SK-N-SH (cell line): ENCODE measurements at regions not wholly inside any gene's neighbourhood (a gene's known extent, or its start where the extent isn't known, plus 50 kb on each side); places are given as distances from the start of the nearest gene placed in this dataset.

Experiments used
- CTCF ChIA-PET: fragments of 300-600, 350-600 bp; formaldehyde crosslinking; extraction: SDS; loops from one replicate; lab custom pipeline; 2021; lab: Yijun Ruan, JAX
- POLR2A ChIA-PET: fragments of 350-600 bp; sonication (Branson Sonifier 250); formaldehyde crosslinking; extraction: SDS; loops from one replicate; lab custom pipeline; 2020; ENCODE audit warnings: antibody characterized with exemption, inconsistent platforms; lab: Yijun Ruan, JAX
- DNase-seq: peaks from one replicate; pipeline ENCODE4 v3.0.0; 2012
- H2AFZ ChIP-seq: fragments of 200-600 bp; sonication (generic); 2 replicates; pipeline ENCODE4 v1.8.1; 2016; ENCODE audit warnings: antibody characterized with exemption, mild to moderate bottlenecking, low read depth
- H3F3A ChIP-seq: fragments of 200-600 bp; sonication (generic); replicated peaks from 2 replicates; pipeline ENCODE3; 2016; ENCODE audit warnings: antibody characterized with exemption, mild to moderate bottlenecking; ENCODE audit not compliant: insufficient read depth
- H3K27ac ChIP-seq, 2 experiments: fragments of 200-500 bp in 1 of 2; fragments of 200-600 bp in 1 of 2; sonication (Bioruptor generic) in 1 of 2; sonication (generic), shearing (Covaris generic) in 1 of 2; 2 replicates each; pipeline versions ENCODE4 v1.5.1 to v1.6.1; 2014 to 2016; ENCODE audit warnings: low read depth in 2 of 2, inconsistent platforms in 1 of 2, low read length in 1 of 2, mild to moderate bottlenecking in 1 of 2, mixed read lengths in 1 of 2
- H3K27me3 ChIP-seq: fragments of 200-600 bp; sonication (generic), shearing (Covaris generic); 2 replicates; pipeline ENCODE4 v1.6.1; 2016; ENCODE audit warnings: mixed run types; ENCODE audit not compliant: insufficient read depth
- H3K36me3 ChIP-seq, 2 experiments: fragments of 200-500 bp in 1 of 2; fragments of 200-600 bp in 1 of 2; sonication (Bioruptor generic) in 1 of 2; sonication (generic) in 1 of 2; replicated peaks in 1 of 2; 2 replicates each; pipeline versions ENCODE3 to v1.5.1; 2014 to 2016; ENCODE audit warnings: low read length in 1 of 2, mild to moderate bottlenecking in 1 of 2; ENCODE audit not compliant: insufficient read depth in 2 of 2, control insufficient read depth in 1 of 2
- H3K4me1 ChIP-seq, 2 experiments: fragments of 200-500 bp in 1 of 2; fragments of 200-600 bp in 1 of 2; sonication (Bioruptor generic) in 1 of 2; sonication (generic), shearing (Covaris generic) in 1 of 2; 2 replicates each; pipeline versions ENCODE4 v1.5.1 to v1.6.1; 2014 to 2016; ENCODE audit warnings: low read depth in 1 of 2, low read length in 1 of 2, mixed run types in 1 of 2; ENCODE audit not compliant: insufficient read depth in 2 of 2, control insufficient read depth in 1 of 2
- H3K4me2 ChIP-seq: fragments of 200-600 bp; sonication (generic), shearing (Covaris generic); 2 replicates; pipeline ENCODE4 v1.6.1; 2017; ENCODE audit warnings: mixed run types
- H3K4me3 ChIP-seq, 2 experiments: fragments of 200-500 bp in 1 of 2; fragments of 200-600 bp in 1 of 2; sonication (Bioruptor generic) in 1 of 2; sonication (generic), shearing (Covaris generic) in 1 of 2; 2 replicates each; pipeline versions ENCODE4 v1.5.1 to v1.8.1; 2014 to 2016; ENCODE audit warnings: low read depth in 2 of 2, inconsistent platforms in 1 of 2, low read length in 1 of 2, mild to moderate bottlenecking in 1 of 2, mixed read lengths in 1 of 2, moderate library complexity in 1 of 2
- H3K79me2 ChIP-seq: fragments of 200-600 bp; sonication (generic); 2 replicates; pipeline ENCODE4 v1.8.1; 2017; ENCODE audit warnings: mild to moderate bottlenecking; ENCODE audit not compliant: insufficient read depth
- H3K9ac ChIP-seq: fragments of 200-600 bp; sonication (generic); 2 replicates; pipeline ENCODE4 v1.6.1; 2017; ENCODE audit warnings: mixed run types
- H3K9me2 ChIP-seq: fragments of 200-600 bp; sonication (generic); 2 replicates; pipeline ENCODE4 v1.6.1; 2017; ENCODE audit warnings: mixed run types
- H3K9me3 ChIP-seq: fragments of 200-600 bp; sonication (generic); 2 replicates; pipeline ENCODE4 v1.6.1; 2017; ENCODE audit warnings: mixed run types, mild to moderate bottlenecking, moderate library complexity
- H4K20me1 ChIP-seq: fragments of 200-600 bp; sonication (generic); 2 replicates; pipeline ENCODE4 v1.6.1; 2017; ENCODE audit warnings: mild to moderate bottlenecking, mixed run types; ENCODE audit not compliant: insufficient read depth
- CHD2 ChIP-seq: fragments of 150-350 bp; IDR thresholded peaks from 2 replicates; pipeline ENCODE4 v1.6.1; 2018; ENCODE audit warnings: low read length; ENCODE audit not compliant: partially characterized antibody
- EZH2phosphoT487 ChIP-seq: fragments of 200-600 bp; sonication (generic); IDR thresholded peaks from 2 replicates; pipeline ENCODE4 v1.6.1; 2017; ENCODE audit warnings: low read depth, mixed run types, mild to moderate bottlenecking, antibody characterized with exemption, moderate library complexity, borderline replicate concordance
- FOSL2 ChIP-seq: IDR thresholded peaks from 2 replicates; pipeline ENCODE4 v1.4.0; 2012; ENCODE audit warnings: low read depth, mild to moderate bottlenecking, moderate library complexity, borderline replicate concordance
- FOXJ3 ChIP-seq: sonication (generic); formaldehyde crosslinking; IDR thresholded peaks from 2 replicates; pipeline ENCODE4 v1.5.1; 2020; ENCODE audit warnings: mild to moderate bottlenecking, missing genetic modification reagents
- FOXM1 ChIP-seq: IDR thresholded peaks from 2 replicates; pipeline ENCODE4 v1.4.0; 2012; ENCODE audit warnings: low read depth, mild to moderate bottlenecking
- GABPA ChIP-seq: IDR thresholded peaks from 2 replicates; pipeline ENCODE4 v1.4.0; 2012; ENCODE audit warnings: low read depth, mild to moderate bottlenecking
- GATA2 ChIP-seq: sonication (generic); formaldehyde crosslinking; IDR thresholded peaks from 2 replicates; pipeline ENCODE4 v1.5.0; 2020; ENCODE audit warnings: mild to moderate bottlenecking, missing genetic modification reagents
- IRF3 ChIP-seq: fragments of 150-350 bp; IDR thresholded peaks from 2 replicates; pipeline ENCODE4 v1.6.1; 2016; ENCODE audit warnings: mild to moderate bottlenecking, low read depth, low read length
- MEF2A ChIP-seq: IDR thresholded peaks from 2 replicates; pipeline ENCODE4 v1.4.0; 2012; ENCODE audit warnings: low read depth, borderline replicate concordance
- NFIC ChIP-seq: IDR thresholded peaks from 2 replicates; pipeline ENCODE4 v1.4.0; 2012; ENCODE audit warnings: borderline replicate concordance
- NRF1 ChIP-seq: IDR thresholded peaks from 2 replicates; pipeline ENCODE4 v1.6.1; 2012; ENCODE audit warnings: low read depth, mild to moderate bottlenecking, low read length
- RAD21 ChIP-seq: IDR thresholded peaks from 2 replicates; pipeline ENCODE4 v1.6.1; 2012; ENCODE audit warnings: mild to moderate bottlenecking, low read length
- RCOR1 ChIP-seq: fragments of 150-350 bp; IDR thresholded peaks from 2 replicates; pipeline ENCODE4 v1.6.1; 2017; ENCODE audit warnings: antibody characterized with exemption, low read length
- REST ChIP-seq: IDR thresholded peaks from 2 replicates; pipeline ENCODE4 v1.6.1; 2012; ENCODE audit warnings: mild to moderate bottlenecking, low read depth, low read length, moderate library complexity
- RFX5 ChIP-seq: IDR thresholded peaks from 2 replicates; pipeline ENCODE4 v1.6.1; 2012; ENCODE audit warnings: mild to moderate bottlenecking, improper control_type of control experiment, low read length
- RXRA ChIP-seq: IDR thresholded peaks from 2 replicates; pipeline ENCODE4 v1.4.0; 2012; ENCODE audit warnings: low read depth, mild to moderate bottlenecking, borderline replicate concordance
- SIN3A ChIP-seq: IDR thresholded peaks from 2 replicates; pipeline ENCODE4 v1.6.1; 2012; ENCODE audit warnings: low read depth, mild to moderate bottlenecking, low read length, moderate library complexity, borderline replicate concordance
- SMC3 ChIP-seq: IDR thresholded peaks from 2 replicates; pipeline ENCODE4 v1.6.1; 2012; ENCODE audit warnings: low read depth, low read length, improper control_type of control experiment
- TAF1 ChIP-seq: IDR thresholded peaks from 2 replicates; pipeline ENCODE4 v1.6.1; 2012; ENCODE audit warnings: low read depth, mild to moderate bottlenecking, low read length, moderate library complexity, borderline replicate concordance
- USF1 ChIP-seq: IDR thresholded peaks from 2 replicates; pipeline ENCODE4 v1.4.0; 2012; ENCODE audit warnings: low read depth, borderline replicate concordance
- USF2 ChIP-seq: fragments of 150-350 bp; IDR thresholded peaks from 2 replicates; pipeline ENCODE4 v1.6.1; 2017; ENCODE audit warnings: antibody characterized with exemption, low read length, low read depth, borderline replicate concordance
- YY1 ChIP-seq: IDR thresholded peaks from 2 replicates; pipeline ENCODE4 v1.4.0; 2012; ENCODE audit warnings: low read depth, mild to moderate bottlenecking
- whole genome bisulfite sequencing: methylation state at CpG from one replicate; pipeline ENCODE4 v1.1.6; 2017; ENCODE audit warnings: low lambda C conversion rate; 5-methylcytosine and 5-hydroxymethylcytosine counted together

GRCh38 chr9:119667916-119668315, 298.7 kb upstream of the BRINP1 start:
- no peak overlapping the region for H2AFZ ChIP-seq
- H3K9me3 ChIP-seq = no peaks in the 10 kb centered on the region; the same call in 1 of the 2 replicates
- POLR2A ChIA-PET = no interaction called here
- no peak for TF ChIP-seq USF1
- TF ChIP-seq FOXJ3 = no peak
- no peak for TF ChIP-seq USF2
- TF ChIP-seq NRF1 = no peak
- no peak for TF ChIP-seq RAD21
- no peak for TF ChIP-seq CHD2
- no peak for TF ChIP-seq RXRA
- no peak for TF ChIP-seq GABPA
- no peak for TF ChIP-seq SIN3A
- TF ChIP-seq YY1 = no peak
- TF ChIP-seq MEF2A = no peak
- no peak for TF ChIP-seq REST
- TF ChIP-seq RFX5 = no peak
- no peak for TF ChIP-seq FOSL2
- no peaks in the 10 kb centered on the region for H4K20me1 ChIP-seq
- no peak overlapping the region for H3K4me3 ChIP-seq
- no peak overlapping the region for H3K4me2 ChIP-seq
- no peaks in the 10 kb centered on the region for H3F3A ChIP-seq
- no peak for DNase-seq
- H3K9me2 ChIP-seq = no peaks in the 10 kb centered on the region
- WGBS = 25% methylated on average over 2 of the region's 2 CpGs
- CTCF ChIA-PET = no interaction called here
- H3K27me3 ChIP-seq = no peaks in the 10 kb centered on the region
- no peaks in the 10 kb centered on the region for H3K79me2 ChIP-seq
- no peak overlapping the region for H3K9ac ChIP-seq
- no peaks in the 10 kb centered on the region for H3K36me3 ChIP-seq
- no peaks in the 10 kb centered on the region for H3K4me1 ChIP-seq
- no peak overlapping the region for H3K27ac ChIP-seq

- H3K9me3 ChIP-seq = no peaks in the 10 kb centered on the region; the same call in 1 of the 2 replicates
- WGBS = 4% methylated on average over 2 of the region's 2 CpGs
- H3F3A ChIP-seq = no peaks in the 10 kb centered on the region
- H3K9me2 ChIP-seq = no peaks in the 10 kb centered on the region
- no peaks in the 10 kb centered on the region for H3K79me2 ChIP-seq
- no peak overlapping the region for H3K9ac ChIP-seq
- DNase-seq = no peak
- H3K4me1 ChIP-seq = no peaks in the 10 kb centered on the region
- no peaks in the 10 kb centered on the region for H3K36me3 ChIP-seq
- H3K4me2 ChIP-seq = no peak overlapping the region
- no peak overlapping the region for H3K27ac ChIP-seq
- no peak overlapping the region for H3K4me3 ChIP-seq
- POLR2A ChIA-PET = no interaction called here
- no peaks in the 10 kb centered on the region for H4K20me1 ChIP-seq
- H3K27me3 ChIP-seq = no peaks in the 10 kb centered on the region
- no peak overlapping the region for H2AFZ ChIP-seq
- CTCF ChIA-PET = no interaction called here
- TF ChIP-seq FOSL2 = no peak
- TF ChIP-seq MEF2A = no peak
- no peak for TF ChIP-seq GATA2 (CRISPR knock-in tag)
- no peak for TF ChIP-seq NRF1
- TF ChIP-seq SMC3 = no peak
- TF ChIP-seq RCOR1 = no peak
- no peak for TF ChIP-seq RXRA
- TF ChIP-seq EZH2phosphoT487 = no peak
- TF ChIP-seq SIN3A = no peak
- no peak for TF ChIP-seq TAF1
- no peak for TF ChIP-seq NFIC
- TF ChIP-seq IRF3 = no peak
- no peak for TF ChIP-seq GABPA
- TF ChIP-seq FOXM1 = no peak
- TF ChIP-seq CHD2 = no peak
These were observed 297.9 kb upstream of the BRINP1 start for GRCh38 chr9:119667163-119667562.
